Heart right ventricle (tissue), 16 donors: ENCODE measurements at regions not wholly inside any gene's neighbourhood (a gene's known extent, or its start where the extent isn't known, plus 50 kb on each side); places are given as distances from the start of the nearest gene placed in this dataset.
"Not testable (repeated sequence)": the region's sequence is repeated elsewhere in the genome, so short reads cannot be mapped to it uniquely, and the experiment has no call there.

ENCODE experiments used
- ATAC-seq, 8 donors: fragments of 200-7000 bp; cut with Tn5 transposase; one replicate each; pipeline ENCODE4 v1.9.1; 2020; ENCODE audit warnings: mild to moderate bottlenecking in 8 of 8, moderate library complexity in 8 of 8, moderate number of reproducible peaks in 1 of 8
- DNase-seq, 2 donors: peaks; one replicate each; pipeline ENCODE4 v3.0.0-alpha.2; 2020
- H3K27ac ChIP-seq, 10 donors: fragments of 200-600 bp; sonication (generic) in 2 of 10; one replicate each; pipeline versions ENCODE4 v1.5.0 to v1.8.0; 2020 to 2022; ENCODE audit warnings: mild to moderate bottlenecking in 3 of 10
- H3K27me3 ChIP-seq, 7 donors: fragments of 200-600 bp; one replicate each; pipeline ENCODE4 v1.8.0; 2021 to 2022; ENCODE audit warnings: mild to moderate bottlenecking in 2 of 7
- H3K36me3 ChIP-seq, 9 donors: fragments of 200-600 bp; sonication (generic) in 1 of 9; one replicate each; pipeline versions ENCODE4 v1.5.0 to v1.8.0; 2020 to 2022; ENCODE audit warnings: mild to moderate bottlenecking in 2 of 9
- H3K4me1 ChIP-seq, 9 donors: fragments of 200-600 bp; sonication (generic) in 1 of 9; one replicate each; pipeline versions ENCODE4 v1.5.0 to v1.8.0; 2020 to 2022; ENCODE audit warnings: mild to moderate bottlenecking in 4 of 9
- H3K4me3 ChIP-seq, 10 donors: fragments of 200-600 bp; sonication (generic) in 2 of 10; one replicate each; pipeline versions ENCODE4 v1.5.0 to v1.8.0; 2020 to 2022; ENCODE audit warnings: mild to moderate bottlenecking in 7 of 10, moderate library complexity in 2 of 10
- H3K9me3 ChIP-seq, 11 donors: fragments of 200-600 bp in 10 of 11; sonication (generic) in 2 of 11; one replicate each; pipeline versions ENCODE4 v1.5.0 to v1.8.0; 2013 to 2022; ENCODE audit warnings: mild to moderate bottlenecking in 2 of 11, control low read depth in 1 of 11, moderate library complexity in 1 of 11
- CTCF ChIP-seq, 9 donors: fragments of 200-600 bp; sonication (generic) in 2 of 9; IDR thresholded peaks; one replicate each; pipeline versions ENCODE4 v1.5.0 to v1.8.0; 2021 to 2022; ENCODE audit warnings: antibody characterized with exemption in 9 of 9, mild to moderate bottlenecking in 5 of 9, moderate library complexity in 1 of 9
- WGBS, 2 donors: extraction: QIAGEN DNeasy Blood & Tissue Kit; methylation state at CpG; one replicate each; pipeline ENCODE4 v1.1.7; 2013; ENCODE audit warnings: inconsistent platforms in 1 of 2; 5-methylcytosine and 5-hydroxymethylcytosine counted together
- intact Hi-C, 10 donors: fragments of 100-400 bp; cut with DNase I; formaldehyde crosslinking; loops; one replicate each; pipeline versions ENCODE4 v1.11.1 to v1.14.2; 2022
- donor health status: Arrhythmogenic right ventricular cardiomyopathy.
- donor health status: ischemic (EF 13 %, LVEDD 7.1; RV severe dilation, severe dysfunction).
- donor health status: healthy with polysubstance abuse.
- donor health status: DM: no; HTN: yes; CAD: no.
- donor health status: DM: no; HTN: no; CAD: no.
- donor health status: ischemic (EF 25% LVEDD 6.9; RV normal size, moderate dysfunction).
- donor health status: ischemic (EF 25% LVEDD 5.7; RV mildly dilated, moderate dysfunction).
- donor health status: healthy.
- donor health status: DM: yes; HTN: yes; CAD: no.
- donor health status: Ischemic cardiomyopathy.
- donor health status: ischemic (EF 35%, LVEDD 5.7; RV mildly dilated, moderate dysfunction).
- donor health status: nonischemic (EF 11% LVEDD 7.7; RV severe dilation, severe dysfunction).
- donor health status: DM: yes; HTN: yes; CAD: no.
- donor health status: PGD.
- donor health status: ischemic (EF 29% LVEDD 5.4; RV normal size, mild dysfunction).
- donor health status: nonischemic (EF 23%, LVEDD 6.1; RV moderate dilation, normal function).

- no peaks in the 10 kb centered on the region for H3K36me3 ChIP-seq
- no peak overlapping the region for H3K4me3 ChIP-seq
- ATAC-seq (no peak), DNase-seq (no peak)
- no peak overlapping the region for H3K27ac ChIP-seq
- peaks cover 0 to 21% (median 5%) of the 10 kb centered on the region in 11 donors for H3K9me3 ChIP-seq
- H3K4me1 ChIP-seq, result no peaks in the 10 kb centered on the region
- intact Hi-C loops, result no loop called here
- H3K27me3 ChIP-seq, result no peaks in the 10 kb centered on the region
- no peak for TF ChIP-seq CTCF (IDR thresholded peaks at IDR 0.05)
- 80% methylated on average over 3 of the region's 3 CpGs for WGBS, 2 donors
These were observed 136.6 kb upstream of the FHIT start for GRCh38 chr3:61387817-61388216.

- H3K4me3 ChIP-seq, ATAC-seq, intact Hi-C loops, H3K27me3 ChIP-seq, H3K36me3 ChIP-seq, H3K4me1 ChIP-seq, DNase-seq, H3K27ac ChIP-seq: not testable (repeated sequence)
- WGBS, 2 donors, result 97% methylated on average over 19 to 23 of the region's 23 CpGs
- peaks cover 0 to 41% (median 6%) of the 10 kb centered on the region in 11 donors for H3K9me3 ChIP-seq
These were observed 142.3 kb upstream of the FHIT start for GRCh38 chr3:61393480-61393947.

- H3K36me3 ChIP-seq, result no peaks in the 10 kb centered on the region
- TF ChIP-seq CTCF (IDR thresholded peaks at IDR 0.05), result no peak
- peaks cover 0 to 2% (median 0%) of the 10 kb centered on the region in 11 donors for H3K9me3 ChIP-seq
- H3K27ac ChIP-seq, result no peak overlapping the region
- no peak for DNase-seq
- 76 to 77% methylated on average over 3 of the region's 3 CpGs for WGBS, 2 donors
- no peak for ATAC-seq
- no peak overlapping the region for H3K4me3 ChIP-seq
- H3K27me3 ChIP-seq, result no peaks in the 10 kb centered on the region
- no peaks in the 10 kb centered on the region for H3K4me1 ChIP-seq
- intact Hi-C loops, result no loop called here
These were observed 150.1 kb upstream of the FHIT start for GRCh38 chr3:61401359-61401758.

GRCh38 chr3:61407397-61407796 lies 154.0 kb upstream of the PTPRG start:
- Histone ChIP-seq H3K9me3 (no peaks in the 10 kb centered on the region), H3K27ac (no peak overlapping the region), H3K36me3 (no peaks in the 10 kb centered on the region), H3K4me3 (no peak overlapping the region), H3K27me3 (no peaks in the 10 kb centered on the region), H3K4me1 (no peaks in the 10 kb centered on the region)
- TF ChIP-seq CTCF (IDR thresholded peaks at IDR 0.05), result no peak
- 94 to 100% methylated on average over 1 of the region's 1 CpG for WGBS, 2 donors
- intact Hi-C loops, result no loop called here
- ATAC-seq (no peak), DNase-seq (no peak)

GRCh38 chr3:61409638-61410037 lies 151.7 kb upstream of the PTPRG start:
- 65 to 74% methylated on average over 3 of the region's 3 CpGs for WGBS, 2 donors
- intact Hi-C loops, result no loop called here
- DNase-seq (no peak), ATAC-seq (no peak)
- no peak for TF ChIP-seq CTCF (IDR thresholded peaks at IDR 0.05)
- Histone ChIP-seq H3K36me3 (no peaks in the 10 kb centered on the region), H3K27ac (no peak overlapping the region), H3K4me3 (no peak overlapping the region), H3K4me1 (no peaks in the 10 kb centered on the region), H3K27me3 (no peaks in the 10 kb centered on the region), H3K9me3 (no peaks in the 10 kb centered on the region)

- intact Hi-C loops, ATAC-seq, H3K4me3 ChIP-seq, H3K4me1 ChIP-seq, H3K36me3 ChIP-seq, H3K27ac ChIP-seq, H3K27me3 ChIP-seq, H3K9me3 ChIP-seq, DNase-seq: not testable (repeated sequence)
- 78 to 83% methylated on average over 4 of the region's 4 CpGs for WGBS, 2 donors
These were observed 151.0 kb upstream of the PTPRG start for GRCh38 chr3:61410358-61410757.
